Middle frontal gyrus (tissue), 1 donor: ENCODE measurements at regions not wholly inside any gene's neighbourhood (a gene's known extent, or its start where the extent isn't known, plus 50 kb on each side); places are given as distances from the start of the nearest gene placed in this dataset.

Source experiments
- DNase-seq: peaks from one replicate; pipeline ENCODE4 v3.0.0-alpha.2; 2015; ENCODE audit warnings: low spot score; ENCODE audit errors: extremely low spot score

- no peak for DNase-seq
Observed at GRCh38 chr4:67051000-67051789, 494.1 kb downstream of the CENPC start.

GRCh38 chr4:67049446-67049845 is 495.9 kb downstream of the CENPC start:
- DNase-seq = no peak

GRCh38 chr4:67048530-67048929 is 496.8 kb downstream of the CENPC start:
- no peak for DNase-seq

GRCh38 chr4:67040315-67040714 is 505.0 kb downstream of the CENPC start:
- DNase-seq = no peak

- no peak for DNase-seq
Observed at GRCh38 chr4:67038228-67038566, 507.1 kb downstream of the CENPC start.

- DNase-seq = no peak
Observed at GRCh38 chr4:67037504-67038227, 507.6 kb downstream of the CENPC start.

- DNase-seq = no peak
Observed at GRCh38 chr4:67036791-67037190, 508.5 kb downstream of the CENPC start.

GRCh38 chr4:67035986-67036385 is 509.3 kb downstream of the CENPC start:
- no peak for DNase-seq

- no peak for DNase-seq
Observed at GRCh38 chr4:67035501-67035900, 509.8 kb downstream of the CENPC start.

GRCh38 chr4:67030636-67031035 is 514.7 kb downstream of the CENPC start:
- DNase-seq = no peak

GRCh38 chr4:67020438-67020797 is 524.9 kb downstream of the CENPC start:
- no peak for DNase-seq

- no peak for DNase-seq
Observed at GRCh38 chr4:67019686-67020437, 525.4 kb downstream of the CENPC start.

GRCh38 chr4:67014592-67014991 is 530.7 kb downstream of the CENPC start:
- DNase-seq = no peak

- DNase-seq = no peak
Observed at GRCh38 chr4:67006791-67007190, 538.5 kb downstream of the CENPC start.

GRCh38 chr4:66991521-66991920 is 553.8 kb downstream of the CENPC start:
- DNase-seq = no peak

GRCh38 chr4:66974665-66975064 is 570.6 kb downstream of the CENPC start:
- DNase-seq = no peak

- no peak for DNase-seq
Observed at GRCh38 chr4:66972087-66972486, 573.2 kb downstream of the CENPC start.

- no peak for DNase-seq
Observed at GRCh38 chr4:66964467-66964866, 580.8 kb downstream of the CENPC start.

- no peak for DNase-seq
Observed at GRCh38 chr4:66963084-66963483, 582.2 kb downstream of the CENPC start.

GRCh38 chr4:66959207-66959606 is 586.1 kb downstream of the CENPC start:
- no peak for DNase-seq

GRCh38 chr4:66956852-66957251 is 588.5 kb downstream of the CENPC start:
- DNase-seq = no peak

GRCh38 chr4:66956426-66956825 is 588.9 kb downstream of the CENPC start:
- no peak for DNase-seq
